Raji (cell line): ENCODE measurements at regions not wholly inside any gene's neighbourhood (a gene's known extent, or its start where the extent isn't known, plus 50 kb on each side); places are given as distances from the start of the nearest gene placed in this dataset.

Experiments
- POLR2A ChIP-seq: IDR thresholded peaks from 2 replicates; pipeline ENCODE4 v1.6.1; 2011; ENCODE audit warnings: low read depth, low read length, control low read depth; ENCODE audit not compliant: insufficient read depth

DNA sequence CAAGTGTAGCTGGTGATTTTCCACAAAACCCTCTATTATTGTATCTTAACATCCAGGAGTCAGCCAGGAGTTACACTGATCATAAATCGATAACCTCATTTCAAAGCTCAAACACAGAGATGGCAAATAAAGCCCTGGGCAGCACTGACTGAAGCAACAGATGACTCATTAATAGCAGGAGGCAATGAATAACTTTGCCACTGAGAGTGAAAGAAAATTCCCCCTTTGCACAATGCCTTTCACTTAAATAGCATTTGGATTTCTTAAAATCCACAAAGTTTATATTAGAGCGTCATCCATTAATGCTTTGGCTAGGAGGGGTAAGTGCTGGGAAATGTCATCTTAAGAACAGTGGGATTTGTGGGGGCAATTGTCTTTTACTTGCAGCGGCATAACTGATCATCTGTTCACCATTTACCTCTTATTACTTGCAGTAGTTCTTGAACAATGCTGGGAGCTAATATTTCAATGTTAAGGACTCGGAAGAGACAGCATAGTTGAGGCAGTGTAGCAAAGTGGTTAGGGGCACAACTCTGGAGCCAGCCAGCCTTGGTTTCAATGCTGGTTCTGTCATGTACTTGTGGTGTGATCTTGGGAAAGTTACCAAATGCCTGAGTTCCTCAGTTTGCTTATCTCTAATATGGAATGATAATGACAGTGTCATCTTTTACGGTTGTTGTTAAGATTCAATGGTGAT is 630.4 kb upstream of the TBL1XR1 start:
- TF ChIP-seq POLR2A, result no peak

GRCh38 chr3:177828208-177828565 is 630.9 kb upstream of the TBL1XR1 start:
- TF ChIP-seq POLR2A, result no peak

GRCh38 chr3:177830411-177830849 is 633.1 kb upstream of the TBL1XR1 start:
- no peak for TF ChIP-seq POLR2A

- TF ChIP-seq POLR2A, result no peak
These were observed 634.1 kb upstream of the TBL1XR1 start for GRCh38 chr3:177831361-177831760.

GRCh38 chr3:177832880-177833279 is 635.6 kb upstream of the TBL1XR1 start:
- TF ChIP-seq POLR2A, result no peak

DNA sequence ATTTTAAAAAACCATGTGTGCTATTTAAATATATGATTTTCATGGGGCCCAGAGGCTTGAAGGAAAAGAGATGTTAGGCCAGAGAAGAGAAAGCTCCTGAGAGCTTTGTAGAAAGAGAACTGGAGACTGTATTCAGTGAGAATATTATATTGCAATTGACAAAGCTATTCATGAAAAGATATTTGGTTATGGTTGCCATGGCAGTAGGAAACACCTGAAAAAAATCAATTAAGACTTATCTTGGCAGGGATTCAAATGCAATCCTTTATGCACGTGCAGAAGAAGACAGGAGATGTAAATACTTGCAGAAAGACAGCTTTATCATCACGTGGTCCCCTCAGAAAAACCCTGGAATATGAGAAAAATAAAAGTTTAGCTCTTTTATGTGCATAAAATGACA is 636.0 kb upstream of the TBL1XR1 start:
- TF ChIP-seq POLR2A, result no peak

DNA sequence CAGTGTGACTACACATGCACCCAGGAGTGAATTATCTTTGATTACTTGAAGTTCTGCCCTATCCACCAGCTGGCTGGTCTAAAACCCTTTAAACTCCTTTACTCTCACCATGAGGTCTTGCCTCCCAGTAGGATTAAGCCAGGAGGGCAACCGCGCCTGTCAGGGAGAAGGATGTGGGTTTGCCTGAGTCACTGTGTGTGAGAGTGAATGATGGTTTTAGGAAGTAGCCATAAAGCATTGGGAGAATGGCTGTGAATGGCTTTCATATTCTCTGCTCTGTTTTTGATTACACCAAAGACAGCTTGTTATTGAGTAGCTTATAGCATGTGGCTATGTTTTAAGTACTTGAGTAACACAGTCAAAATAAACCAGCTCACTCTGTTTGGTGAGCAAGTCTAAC is 637.7 kb upstream of the TBL1XR1 start:
- TF ChIP-seq POLR2A, result no peak

DNA sequence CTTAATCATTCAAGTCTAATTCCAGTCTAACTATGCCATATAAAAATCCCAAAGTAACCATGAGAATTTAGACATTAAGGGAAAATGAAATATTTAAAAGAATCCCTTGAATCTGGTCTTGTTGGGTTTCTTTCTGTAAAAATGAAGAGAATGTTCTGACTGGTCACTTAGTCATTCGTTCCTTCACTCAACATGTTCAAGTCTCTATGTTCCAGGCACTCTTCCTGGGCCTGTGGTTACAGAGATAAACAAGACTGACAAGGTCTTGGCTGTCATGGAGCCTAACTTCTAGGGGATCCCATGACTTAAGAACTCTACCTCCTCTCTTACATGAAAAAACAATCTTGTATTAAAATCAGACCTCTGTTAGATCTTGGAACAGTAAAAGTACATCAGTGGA is 638.6 kb upstream of the TBL1XR1 start:
- TF ChIP-seq POLR2A, result no peak

GRCh38 chr3:177836671-177837070 is 639.4 kb upstream of the TBL1XR1 start:
- no peak for TF ChIP-seq POLR2A

GRCh38 chr3:177837951-177838655 is 640.8 kb upstream of the TBL1XR1 start:
- no peak for TF ChIP-seq POLR2A

DNA sequence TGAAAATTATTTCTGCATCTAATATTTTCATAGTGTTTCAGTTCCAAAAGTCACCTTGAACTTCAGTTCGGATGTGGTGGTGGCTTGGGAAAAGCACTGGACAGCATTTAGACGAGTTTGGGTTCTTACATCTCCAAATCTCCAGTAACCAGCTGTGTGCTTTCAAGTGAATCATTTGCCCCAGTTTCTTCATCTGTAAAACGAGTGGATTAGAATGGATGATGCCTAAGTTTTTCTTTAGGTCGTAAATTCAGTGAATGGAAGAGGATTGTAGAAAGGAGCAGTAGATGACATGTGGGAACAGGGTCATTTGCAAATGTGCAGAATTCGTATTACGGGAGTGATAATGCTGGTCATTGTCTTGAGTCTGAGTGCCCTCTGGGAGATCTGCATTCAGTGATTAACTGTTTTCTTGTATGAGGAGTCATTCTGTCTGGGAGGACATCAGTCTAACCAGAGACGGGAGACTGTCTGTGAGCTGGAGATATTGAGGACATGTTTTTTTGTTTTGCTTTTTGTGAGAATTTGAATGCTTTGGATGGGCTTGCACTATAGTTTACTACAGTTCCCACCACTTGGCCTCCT is 641.6 kb upstream of the TBL1XR1 start:
- no peak for TF ChIP-seq POLR2A

- no peak for TF ChIP-seq POLR2A
These were observed 645.0 kb upstream of the TBL1XR1 start for GRCh38 chr3:177842302-177842701.

DNA sequence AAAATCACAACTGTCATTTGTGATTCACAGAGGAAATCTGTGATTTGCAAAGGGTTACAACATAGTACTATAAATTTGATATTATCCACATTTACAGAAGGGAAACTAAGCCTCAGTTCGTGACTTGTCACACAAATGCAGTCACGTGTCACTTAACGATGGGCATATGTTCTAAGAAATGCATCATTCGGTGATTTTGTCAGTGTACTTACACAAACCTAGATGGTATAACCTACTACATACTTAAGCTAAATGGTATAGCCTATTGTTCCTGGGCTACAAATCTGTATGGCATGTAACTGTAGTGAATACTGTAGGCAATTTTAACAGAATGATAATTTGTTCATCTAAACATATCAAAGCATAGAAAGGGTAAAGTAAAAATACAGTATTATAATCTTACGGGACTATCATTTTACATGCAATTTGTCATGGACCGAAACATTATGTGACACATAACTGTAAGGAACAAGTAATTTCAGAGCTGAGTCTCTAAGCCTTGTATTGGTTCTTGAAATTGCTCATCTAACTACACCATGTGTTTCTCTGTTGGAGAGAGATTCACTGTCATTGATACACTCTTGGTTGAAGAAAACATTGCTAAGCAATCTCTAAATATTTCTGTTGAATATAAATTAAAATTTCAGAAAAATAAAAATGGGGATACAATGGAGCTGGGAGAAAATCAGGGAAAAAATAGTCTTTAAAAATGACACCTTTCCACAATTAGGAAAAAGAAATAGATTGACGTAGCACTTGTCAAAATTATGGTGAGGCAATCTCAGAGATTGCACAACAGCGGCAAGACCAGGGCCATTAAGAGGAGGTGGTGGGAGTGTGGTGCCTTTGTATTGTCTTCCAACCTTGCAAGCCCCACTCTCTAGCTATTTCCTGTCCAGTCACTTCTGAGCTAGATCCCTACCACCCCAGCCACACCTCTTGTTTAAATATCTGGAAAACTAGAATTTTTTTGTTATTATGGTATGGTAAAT is 645.8 kb upstream of the TBL1XR1 start:
- TF ChIP-seq POLR2A, result no peak

DNA sequence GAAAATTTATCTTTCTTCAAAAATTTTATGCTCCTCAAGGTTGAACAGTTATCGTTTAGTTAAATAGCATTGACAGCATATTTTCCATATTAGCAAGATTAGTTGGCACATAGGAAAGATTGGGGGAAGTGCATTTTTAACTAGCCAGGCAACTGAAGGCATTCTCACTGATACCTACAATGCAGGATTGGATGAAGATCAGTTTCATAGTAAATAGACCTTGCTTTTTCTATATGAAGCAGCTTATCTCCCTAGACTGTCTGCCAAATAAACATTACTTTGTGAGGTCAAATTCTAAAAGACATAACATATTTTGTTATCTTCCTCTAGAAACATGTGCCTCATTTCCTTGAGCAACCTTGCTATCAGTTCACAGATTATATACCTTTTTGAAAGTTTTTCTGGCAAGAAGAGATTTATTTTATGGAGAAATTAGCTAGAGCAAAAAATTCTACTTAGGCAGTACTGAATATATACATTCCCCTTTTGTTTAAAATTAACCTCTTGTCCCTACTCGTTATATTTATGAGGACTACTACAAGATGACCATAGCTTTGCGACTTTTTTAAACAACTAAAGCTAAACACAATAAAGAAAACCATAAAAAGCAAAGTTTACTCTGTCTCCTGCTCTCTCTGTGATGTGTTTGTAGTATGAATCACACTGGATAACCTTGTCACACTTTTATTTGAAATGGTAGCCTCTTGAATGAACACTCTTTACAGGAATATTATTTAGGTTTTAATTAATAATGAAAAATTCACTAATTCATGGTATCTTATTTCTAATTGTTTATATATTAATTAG is 654.9 kb upstream of the TBL1XR1 start:
- no peak for TF ChIP-seq POLR2A
